Jurkat, Clone E6-1 (cell line): ENCODE measurements at regions not wholly inside any gene's neighbourhood (a gene's known extent, or its start where the extent isn't known, plus 50 kb on each side); places are given as distances from the start of the nearest gene placed in this dataset.
"Not testable (repeated sequence)": the region's sequence is repeated elsewhere in the genome, so short reads cannot be mapped to it uniquely, and the experiment has no call there.

Experiments
- DNase-seq: peaks from one replicate; pipeline ENCODE4 v3.0.0-alpha.2; 2011; ENCODE audit warnings: low read depth, low spot score
- H3K4me3 ChIP-seq: 2 replicates; pipeline ENCODE4 v1.5.1; 2011; ENCODE audit warnings: mild to moderate bottlenecking, low read length, control low read depth, moderate library complexity

DNA sequence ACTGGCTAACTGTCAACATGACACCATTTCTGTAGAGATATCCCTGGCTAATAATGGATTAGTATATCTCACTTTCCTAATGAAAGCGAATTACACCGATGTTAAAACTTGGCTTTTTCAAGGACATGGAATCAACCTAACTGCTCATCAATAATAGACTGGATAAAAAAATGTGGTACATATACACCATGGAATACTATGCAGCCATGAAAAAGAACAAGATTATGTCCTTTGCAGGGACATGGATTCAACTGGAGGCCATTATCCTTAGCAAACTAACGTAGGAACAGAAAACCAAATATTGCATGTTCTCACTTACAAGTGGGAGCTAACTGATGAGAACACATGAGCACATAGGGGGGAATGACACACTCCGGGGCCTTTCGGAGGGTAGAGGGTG is 62.6 kb downstream of the ZIC1 start:
- no peak overlapping the region for H3K4me3 ChIP-seq
- DNase-seq = no peak

DNA sequence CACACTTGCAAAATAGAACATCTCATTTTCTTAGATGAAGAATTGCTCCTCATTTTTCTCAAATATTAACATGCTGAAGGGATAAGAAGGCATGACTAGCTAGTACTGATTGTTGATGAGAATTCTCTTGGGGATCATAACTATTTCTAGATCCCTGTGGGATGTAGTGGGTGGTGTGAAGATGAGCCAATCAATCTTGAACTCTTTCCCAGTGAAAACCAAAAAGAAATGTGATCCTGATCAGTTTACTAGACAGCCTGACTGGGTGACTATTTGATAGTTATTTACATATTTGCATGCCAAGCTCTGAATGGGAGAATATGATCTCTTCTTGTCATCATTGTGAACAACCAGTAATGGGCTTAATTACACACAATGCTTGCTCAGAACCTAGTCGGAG is 63.7 kb downstream of the ZIC1 start:
- DNase-seq = no peak
- H3K4me3 ChIP-seq = no peak overlapping the region

- no peak overlapping the region for H3K4me3 ChIP-seq
- DNase-seq = no peak
These were observed 74.0 kb downstream of the ZIC1 start for GRCh38 chr3:147483145-147483544.

DNA sequence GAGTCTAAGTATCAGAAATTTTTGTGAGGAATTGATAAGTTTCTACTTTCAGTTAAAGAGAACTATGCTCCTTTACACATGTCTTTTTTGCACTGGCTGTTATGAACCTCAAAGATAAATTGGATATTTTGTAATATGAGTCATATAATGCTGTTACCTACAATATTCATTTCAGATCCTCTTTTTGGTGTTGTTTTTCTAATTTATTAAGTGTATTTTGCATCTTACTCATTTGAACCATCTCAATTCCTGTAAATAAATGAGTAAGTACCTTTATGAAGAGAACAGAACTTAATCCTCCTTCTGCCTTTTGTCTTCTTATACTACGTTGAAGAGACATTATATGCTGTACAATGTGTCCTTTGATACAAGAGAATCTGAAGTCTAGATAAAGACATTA is 74.4 kb downstream of the ZIC1 start:
- no peak for DNase-seq
- H3K4me3 ChIP-seq = no peak overlapping the region

DNA sequence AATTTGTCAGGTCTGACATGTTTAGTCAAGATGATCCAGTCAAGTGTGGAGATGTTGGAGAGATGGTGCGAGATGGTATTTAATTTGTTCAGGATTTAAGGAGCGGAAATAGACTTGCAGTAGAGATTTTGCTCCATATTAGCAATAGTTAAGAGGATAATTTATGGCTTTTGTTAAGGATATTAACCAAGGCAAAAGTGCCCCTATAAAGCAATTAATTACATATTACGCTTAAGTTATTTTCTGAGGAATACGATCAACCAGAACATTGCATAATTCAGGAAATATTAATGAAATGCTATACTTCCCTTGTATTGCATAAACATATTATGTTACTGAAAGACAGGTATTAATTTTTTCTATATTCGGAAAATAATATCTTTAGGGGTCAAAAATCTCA is 83.9 kb downstream of the ZIC1 start:
- no peak for DNase-seq
- no peak overlapping the region for H3K4me3 ChIP-seq

DNA sequence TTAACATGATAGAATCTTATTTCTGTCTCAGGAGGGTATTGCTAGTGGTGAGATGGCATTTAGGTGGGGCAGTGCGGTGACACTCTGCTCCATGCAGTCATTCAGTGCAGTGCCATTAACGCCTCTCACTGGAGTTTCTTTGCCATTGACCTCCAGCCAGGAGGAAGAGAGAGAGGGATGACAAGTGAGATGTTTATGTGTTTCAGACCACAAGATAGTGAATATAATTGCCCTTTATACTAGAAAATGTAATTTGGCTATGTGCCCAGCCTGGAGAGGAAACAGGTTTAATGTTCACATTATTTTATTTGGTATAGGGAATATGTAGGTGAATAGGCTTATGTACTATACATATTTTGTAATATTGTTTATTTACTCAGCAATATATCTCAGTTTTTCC is 84.5 kb downstream of the ZIC1 start:
- H3K4me3 ChIP-seq = no peak overlapping the region
- DNase-seq = no peak

GRCh38 chr3:147497286-147497685 is 88.1 kb downstream of the ZIC1 start:
- no peak overlapping the region for H3K4me3 ChIP-seq
- DNase-seq = no peak

GRCh38 chr3:147507638-147508286 is 98.6 kb downstream of the ZIC1 start:
- no peak for DNase-seq
- H3K4me3 ChIP-seq = no peak overlapping the region

DNA sequence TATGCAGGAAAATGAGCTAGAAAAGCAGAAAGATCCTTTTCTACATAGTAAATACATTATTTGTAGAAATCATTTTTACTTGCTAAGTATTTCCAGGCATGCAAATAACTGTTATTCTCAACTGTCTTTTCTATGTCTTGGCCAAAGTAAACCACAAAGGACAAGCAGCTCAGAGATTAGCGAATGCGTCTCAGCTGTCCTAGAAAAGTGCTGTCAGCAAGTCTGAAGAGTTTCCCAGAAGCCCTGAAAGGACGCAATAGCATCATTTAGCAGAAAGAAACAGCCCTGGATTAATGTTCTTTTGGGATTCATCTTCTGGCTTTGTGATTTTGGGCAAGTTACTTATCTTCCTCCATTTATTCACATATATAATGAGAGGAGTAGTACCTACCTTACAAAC is 100.3 kb downstream of the ZIC1 start:
- no peak for DNase-seq
- H3K4me3 ChIP-seq = no peak overlapping the region

DNA sequence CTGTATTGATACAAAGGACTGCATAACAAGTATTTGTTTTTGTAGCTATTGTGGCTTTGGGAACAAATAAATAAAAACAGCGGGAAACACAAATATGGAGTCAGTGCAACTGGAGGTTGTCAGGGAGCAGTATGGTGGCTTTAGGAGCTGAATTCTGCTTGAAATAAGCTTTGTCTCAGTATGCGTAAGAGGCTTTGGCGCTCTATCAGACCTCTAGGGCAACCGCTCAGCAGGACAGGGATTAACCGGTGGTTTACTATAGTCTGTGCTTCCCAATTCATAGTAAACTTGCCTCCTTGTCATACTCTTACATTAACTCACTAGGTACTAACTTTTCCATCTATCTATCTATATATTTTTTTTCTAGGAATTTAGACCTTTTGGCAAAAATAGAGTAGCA is 104.6 kb downstream of the ZIC1 start:
- no peak for DNase-seq
- no peak overlapping the region for H3K4me3 ChIP-seq

DNA sequence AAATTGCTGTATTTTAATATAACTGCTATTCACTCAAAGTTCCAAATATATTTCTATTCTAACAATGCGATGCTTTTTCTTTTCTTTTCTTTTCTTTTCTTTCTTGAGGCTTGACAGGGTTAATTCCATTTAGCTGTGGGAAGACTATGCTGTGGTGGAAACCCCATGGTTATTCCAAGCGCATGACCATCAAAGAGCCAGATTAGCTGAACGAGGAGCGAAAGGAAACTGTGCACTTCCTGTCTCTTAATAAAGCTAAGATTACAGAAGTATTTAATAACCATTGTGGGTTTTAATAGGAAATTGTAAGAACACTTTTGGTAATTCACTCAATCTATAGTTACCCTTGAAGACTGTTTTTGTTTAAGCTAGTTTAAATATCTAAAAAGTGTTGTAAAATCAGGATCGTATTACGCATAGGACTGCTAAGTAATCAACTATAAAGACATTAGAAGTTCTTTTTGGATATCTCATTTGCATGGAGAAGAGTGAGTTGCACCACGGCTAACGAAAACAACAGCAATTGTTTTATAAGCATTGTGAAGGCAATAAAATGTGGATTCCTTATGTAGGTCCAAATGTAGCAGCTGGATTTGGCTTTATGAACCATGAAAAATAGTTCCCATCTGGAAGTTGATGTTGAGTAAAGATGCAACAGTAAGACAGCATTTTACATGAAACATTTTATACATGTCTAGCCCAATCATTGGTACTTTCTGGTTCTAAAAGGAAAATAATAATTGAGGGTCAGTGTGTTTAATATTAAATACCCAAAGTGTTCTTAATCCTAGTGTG is 105.4 kb downstream of the ZIC1 start:
- DNase-seq = no peak
- no peak overlapping the region for H3K4me3 ChIP-seq

GRCh38 chr3:147518465-147518864 is 109.3 kb downstream of the ZIC1 start:
- DNase-seq = no peak
- no peak overlapping the region for H3K4me3 ChIP-seq

- DNase-seq = no peak
- no peak overlapping the region for H3K4me3 ChIP-seq
These were observed 112.5 kb downstream of the ZIC1 start for GRCh38 chr3:147521646-147522045.

DNA sequence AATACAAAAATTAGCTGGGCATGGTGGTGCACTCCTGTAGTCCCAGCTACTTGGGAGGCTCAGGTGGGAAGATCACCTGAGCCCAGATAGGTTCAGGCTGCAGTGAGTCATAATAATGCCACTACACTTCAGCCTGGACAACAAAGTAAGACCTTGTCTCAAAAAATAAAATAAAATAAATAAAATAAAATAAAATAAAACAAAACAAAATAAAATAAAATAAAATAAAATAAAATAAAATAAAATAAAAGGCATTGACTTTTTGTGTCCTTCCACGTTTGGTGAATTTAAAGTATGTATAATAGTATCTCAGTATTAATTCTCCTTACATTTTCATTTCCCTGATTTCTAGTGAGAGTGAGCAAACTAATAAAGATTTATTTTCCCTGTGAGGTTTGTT is 113.6 kb downstream of the ZIC1 start:
- not testable (repeated sequence) for DNase-seq, H3K4me3 ChIP-seq

DNA sequence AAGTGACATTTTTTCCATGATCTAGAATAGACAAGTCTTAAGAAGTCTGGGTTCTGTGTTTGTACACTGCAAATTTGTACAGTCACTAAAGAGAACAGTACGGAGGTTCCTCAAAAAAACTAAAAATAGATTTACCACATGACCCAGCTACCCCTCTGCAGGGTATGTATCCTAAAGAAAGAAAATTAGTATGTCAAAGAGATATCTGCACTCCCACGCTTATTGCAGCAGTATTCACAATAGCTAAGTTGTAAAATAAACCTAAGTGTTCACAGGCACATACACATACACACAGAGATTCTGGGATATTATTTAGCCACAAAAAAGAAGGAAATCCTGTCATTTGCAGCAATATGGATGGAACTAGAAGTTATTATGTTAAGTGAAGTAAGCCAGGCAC is 120.4 kb downstream of the ZIC1 start:
- no peak for DNase-seq

GRCh38 chr3:147538034-147538433 is 128.9 kb downstream of the ZIC1 start:
- no peak for DNase-seq
- no peak overlapping the region for H3K4me3 ChIP-seq

More for the DNA sequence above, 120.4 kb downstream of the ZIC1 start:
- no peak overlapping the region for H3K4me3 ChIP-seq

DNA sequence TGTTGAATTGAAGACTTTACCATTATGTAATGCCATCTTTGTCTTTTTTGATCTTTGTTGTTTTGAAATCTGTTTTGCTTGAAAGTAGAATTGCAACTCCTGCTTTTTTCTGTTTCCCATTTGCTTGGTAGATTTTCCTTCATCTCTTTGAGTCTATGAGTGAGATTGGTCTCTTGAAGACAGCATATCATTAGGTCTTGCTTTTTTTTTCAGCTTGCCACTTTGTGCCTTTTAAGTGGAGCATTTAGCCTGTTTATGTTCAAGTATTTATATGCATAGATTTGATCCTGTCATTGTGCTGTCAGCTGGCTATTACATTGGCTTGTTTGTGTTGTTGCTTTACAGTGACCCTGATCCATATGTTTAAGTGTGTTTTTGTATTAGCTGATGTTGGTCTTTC is 131.8 kb downstream of the ZIC1 start:
- H3K4me3 ChIP-seq = no peak overlapping the region
- no peak for DNase-seq

GRCh38 chr3:147544290-147544689 is 135.1 kb downstream of the ZIC1 start:
- no peak for DNase-seq
- H3K4me3 ChIP-seq = no peak overlapping the region

DNA sequence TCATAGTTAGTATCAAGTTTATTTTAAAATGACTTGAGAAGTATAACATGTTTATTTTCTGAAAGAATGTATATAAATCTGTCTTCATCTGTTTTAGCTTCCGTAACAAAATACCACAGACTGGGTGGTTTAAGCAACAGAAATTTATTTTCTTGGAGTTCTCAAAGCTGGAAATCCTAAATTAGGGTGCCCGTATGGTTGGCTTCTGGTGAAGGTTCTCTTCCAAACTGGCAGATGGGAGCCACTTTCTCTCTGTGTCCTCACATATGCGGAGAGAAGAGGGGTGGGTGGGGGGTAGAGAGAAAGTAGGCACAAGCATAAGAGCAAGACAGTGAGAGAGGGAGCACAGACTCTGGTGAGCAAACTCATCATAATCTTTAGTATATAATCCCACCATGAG is 142.3 kb downstream of the ZIC1 start:
- no peak for DNase-seq
- H3K4me3 ChIP-seq = no peak overlapping the region

DNA sequence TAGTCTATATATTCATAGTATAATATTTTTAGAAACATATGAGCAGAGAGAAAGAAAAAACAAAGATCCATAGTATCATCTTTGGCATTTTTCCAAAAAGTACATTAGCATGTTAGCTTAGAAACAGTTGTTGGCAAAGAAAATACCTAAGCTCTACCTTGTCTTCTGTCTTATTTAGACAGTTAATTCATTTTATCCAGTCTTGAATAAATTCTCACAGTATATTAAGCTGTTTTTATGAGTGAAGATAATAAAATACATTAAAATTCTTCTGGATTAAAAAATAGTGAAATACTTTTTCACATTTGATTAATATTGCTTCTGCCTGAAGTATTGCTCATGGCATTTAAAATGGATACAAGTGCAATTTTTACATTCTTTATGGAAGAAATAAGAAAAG is 145.2 kb downstream of the ZIC1 start:
- no peak overlapping the region for H3K4me3 ChIP-seq
- DNase-seq = no peak

GRCh38 chr3:147572970-147573340 is 163.8 kb downstream of the ZIC1 start:
- no peak overlapping the region for H3K4me3 ChIP-seq
- DNase-seq = no peak
